ENCODE measurements at regions not wholly inside any gene's neighbourhood (a gene's known extent, or its start where the extent isn't known, plus 50 kb on each side); places are given as distances from the start of the nearest gene placed in this dataset.

- no peak overlapping the region for H3K4me2 ChIP-seq (ENCODE audit: insufficient read depth, low read length)
- intact Hi-C loops (cut with micrococcal nuclease) (no loop called here), in situ Hi-C loops (cut with MboI) (no loop called here)
- H3K4me3 ChIP-seq, result no peak overlapping the region
- no peaks in the 10 kb centered on the region for H3K27me3 ChIP-seq (ENCODE audit: control insufficient read depth in 2 of 2, insufficient read depth in 2 of 2, low read length in 2 of 2)
- H2AFZ ChIP-seq (ENCODE audit: low read depth, low read length), result no peak overlapping the region
- 0% methylated on average over 1 of the region's 1 CpG for WGBS (ENCODE audit: insufficient coverage, low coverage, missing lambda C conversion rate)
- H3K9ac ChIP-seq (ENCODE audit: insufficient read depth in 1 of 2, low read depth in 2 of 2, low read length in 2 of 2), result no peak overlapping the region
- no TSS peak for BruUV-seq (replicated peaks)
- no peaks in the 10 kb centered on the region for H4K20me1 ChIP-seq (replicated peaks; ENCODE audit: control insufficient read depth, insufficient read depth, low read length)
- no peak for DNase-seq (ENCODE audit: extremely low read depth in 1 of 4, low spot score in 3 of 4)
- no peak for ATAC-seq
- CTCF ChIA-PET (ENCODE audit: low intra/inter-chr PET ratio), result no interaction called here
- no peaks in the 10 kb centered on the region for H3K9me3 ChIP-seq (replicated peaks; ENCODE audit: control insufficient read depth, insufficient read depth, low read depth, low read length)
- H3K79me2 ChIP-seq (ENCODE audit: control insufficient read depth, insufficient read depth, low read length), result no peaks in the 10 kb centered on the region
- POLR2A ChIA-PET, result no interaction called here
- H3K27ac ChIP-seq (ENCODE audit: extremely low read depth, low read depth, low read length), result no peak overlapping the region
- no peaks in the 10 kb centered on the region for H3K9me1 ChIP-seq (ENCODE audit: control insufficient read depth, insufficient read depth, low read length)
- no peaks in the 10 kb centered on the region for H3K36me3 ChIP-seq (ENCODE audit: control insufficient read depth, insufficient read depth, low read length)
- no peaks in the 10 kb centered on the region for H3K4me1 ChIP-seq (replicated peaks in 1 of 2; ENCODE audit: control insufficient read depth in 2 of 2, insufficient read depth in 2 of 2, low read length in 2 of 2)
- FAIRE-seq, result no peak
- TF ChIP-seq HDAC3 (IDR thresholded peaks at IDR 0.05; ENCODE audit: borderline replicate concordance, partially characterized antibody) (no peak), MLLT1 (IDR thresholded peaks at IDR 0.05) (no peak), SRSF3 (IDR thresholded peaks at IDR 0.05; ENCODE audit: insufficient read depth, low read length) (no peak), CCAR2 (IDR thresholded peaks at IDR 0.05; ENCODE audit: low read depth, low read length) (no peak), CTCFL (IDR thresholded peaks at IDR 0.05; ENCODE audit: borderline replicate concordance, insufficient read depth, low read depth, low read length, poor library complexity, severe bottlenecking) (no peak), RFX5 (IDR thresholded peaks at IDR 0.05; ENCODE audit: low read depth, low read length) (no peak), NUFIP1 (IDR thresholded peaks at IDR 0.05; ENCODE audit: partially characterized antibody) (no peak), RNF219 (CRISPR knock-in tag; IDR thresholded peaks at IDR 0.05) (no peak), HEY1 (CRISPR knock-in tag; IDR thresholded peaks at IDR 0.05; ENCODE audit: borderline replicate concordance) (no peak), MYNN (IDR thresholded peaks at IDR 0.05) (no peak), MYNN (CRISPR knock-in tag; IDR thresholded peaks at IDR 0.05) (no peak), RBM17 (IDR thresholded peaks at IDR 0.05; ENCODE audit: borderline replicate concordance, low read depth, low read length) (no peak), ZNF124 (CRISPR knock-in tag; IDR thresholded peaks at IDR 0.05) (no peak), ESRRA (IDR thresholded peaks at IDR 0.05; ENCODE audit: borderline replicate concordance, low read depth) (no peak), HOXB6 (CRISPR knock-in tag; IDR thresholded peaks at IDR 0.05; ENCODE audit: borderline replicate concordance) (no peak), ZNF41 (CRISPR knock-in tag; conservative IDR thresholded peaks at IDR 0.05) (no peak)
- TF ChIP-seq, protein P1, sequence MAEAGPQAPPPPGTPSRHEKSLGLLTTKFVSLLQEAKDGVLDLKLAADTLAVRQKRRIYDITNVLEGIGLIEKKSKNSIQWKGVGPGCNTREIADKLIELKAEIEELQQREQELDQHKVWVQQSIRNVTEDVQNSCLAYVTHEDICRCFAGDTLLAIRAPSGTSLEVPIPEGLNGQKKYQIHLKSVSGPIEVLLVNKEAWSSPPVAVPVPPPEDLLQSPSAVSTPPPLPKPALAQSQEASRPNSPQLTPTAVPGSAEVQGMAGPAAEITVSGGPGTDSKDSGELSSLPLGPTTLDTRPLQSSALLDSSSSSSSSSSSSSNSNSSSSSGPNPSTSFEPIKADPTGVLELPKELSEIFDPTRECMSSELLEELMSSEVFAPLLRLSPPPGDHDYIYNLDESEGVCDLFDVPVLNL (CRISPR knock-in tag; IDR thresholded peaks at IDR 0.05; ENCODE audit: low read depth), result no peak
Measured at GRCh38 chr20:22052025-22052650, 346.7 kb downstream of the PAX1 start.

All from K562 (cell line).